ENCODE measurements at regions not wholly inside any gene's neighbourhood (a gene's known extent, or its start where the extent isn't known, plus 50 kb on each side); places are given as distances from the start of the nearest gene placed in this dataset.

- Histone ChIP-seq H3K9ac (no peak overlapping the region), H3K27ac (no peak overlapping the region), H3K4me1 (no peaks in the 10 kb centered on the region), H3K9me3 (replicated peaks in 1 of 11) (no peaks in the 10 kb centered on the region), H3K36me3 (no peaks in the 10 kb centered on the region), H4K20me1 (no peaks in the 10 kb centered on the region), H3K4me3 (no peak overlapping the region), H3K4me2 (no peak overlapping the region), H3K27me3 (no peaks in the 10 kb centered on the region)
- TF ChIP-seq Cebpa-rat (IDR thresholded peaks at IDR 0.05) = no peak
Measured at GRCh38 chr9:1331546-1332038, 281.4 kb downstream of the DMRT2 start.

- H3K36me3 ChIP-seq = no peaks in the 10 kb centered on the region
- no peak overlapping the region for H3K27ac ChIP-seq
- H3K4me1 ChIP-seq = no peaks in the 10 kb centered on the region
- H3K9me3 ChIP-seq (replicated peaks in 1 of 11) = no peaks in the 10 kb centered on the region
- no peak overlapping the region for H3K9ac ChIP-seq
- no peak for TF ChIP-seq Cebpa-rat (IDR thresholded peaks at IDR 0.05)
- H3K27me3 ChIP-seq = no peaks in the 10 kb centered on the region
- H4K20me1 ChIP-seq = no peaks in the 10 kb centered on the region
- H3K4me2 ChIP-seq = no peak overlapping the region
- no peak overlapping the region for H3K4me3 ChIP-seq
Measured at GRCh38 chr9:1332156-1332555, 282.0 kb downstream of the DMRT2 start.

- no peak overlapping the region for H3K4me2 ChIP-seq
- no peak for TF ChIP-seq Cebpa-rat (IDR thresholded peaks at IDR 0.05)
- no peaks in the 10 kb centered on the region for H4K20me1 ChIP-seq
- no peaks in the 10 kb centered on the region for H3K27me3 ChIP-seq
- H3K4me1 ChIP-seq = no peaks in the 10 kb centered on the region
- H3K27ac ChIP-seq = no peak overlapping the region
- H3K36me3 ChIP-seq = no peaks in the 10 kb centered on the region
- no peak overlapping the region for H3K9ac ChIP-seq
- no peak overlapping the region for H3K4me3 ChIP-seq
- H3K9me3 ChIP-seq (replicated peaks in 1 of 11) = peaks cover 0 to 4% (median 0%) of the 10 kb centered on the region in 11 experiments; a peak in 2 of 22 replicates
Measured at GRCh38 chr9:1335174-1335573, 285.0 kb downstream of the DMRT2 start.

- TF ChIP-seq Cebpa-rat (IDR thresholded peaks at IDR 0.05) = no peak
- H3K4me3 ChIP-seq = no peak overlapping the region
- no peaks in the 10 kb centered on the region for H3K36me3 ChIP-seq
Measured at GRCh38 chr9:1337169-1337568, 287.0 kb downstream of the DMRT2 start.

GRCh38 chr9:1340390-1340789, 290.2 kb downstream of the DMRT2 start:
- Histone ChIP-seq H4K20me1 (no peaks in the 10 kb centered on the region), H3K9ac (no peak overlapping the region), H3K4me2 (no peak overlapping the region), H3K36me3 (no peaks in the 10 kb centered on the region), H3K4me1 (no peaks in the 10 kb centered on the region), H3K4me3 (no peak overlapping the region), H3K27ac (no peak overlapping the region), H3K27me3 (no peaks in the 10 kb centered on the region), H3K9me3 (replicated peaks in 1 of 11) (peaks cover 0 to 4% (median 0%) of the 10 kb centered on the region in 11 experiments; a peak in 4 of 22 replicates)
- TF ChIP-seq Cebpa-rat (IDR thresholded peaks at IDR 0.05) = no peak

More at GRCh38 chr9:1337169-1337568, 287.0 kb downstream of the DMRT2 start:
- Histone ChIP-seq H3K27me3 (no peaks in the 10 kb centered on the region), H3K27ac (no peak overlapping the region), H3K4me2 (no peak overlapping the region), H3K9me3 (replicated peaks in 1 of 11) (peaks cover 0 to 4% (median 0%) of the 10 kb centered on the region in 11 experiments; a peak in 2 of 22 replicates), H3K4me1 (no peaks in the 10 kb centered on the region), H4K20me1 (no peaks in the 10 kb centered on the region), H3K9ac (no peak overlapping the region)

- H3K9me3 ChIP-seq (replicated peaks in 1 of 11) = no peaks in the 10 kb centered on the region
Measured at GRCh38 chr9:1353291-1353690, 303.1 kb downstream of the DMRT2 start.

GRCh38 chr9:1354086-1354485, 303.9 kb downstream of the DMRT2 start:
- TF ChIP-seq Cebpa-rat (IDR thresholded peaks at IDR 0.05) = no peak
- no peak overlapping the region for H3K9ac ChIP-seq
- no peaks in the 10 kb centered on the region for H3K36me3 ChIP-seq
- no peaks in the 10 kb centered on the region for H3K27me3 ChIP-seq
- peaks cover 0 to 8% (median 0%) of the 10 kb centered on the region in 10 experiments; a peak in 1 of 20 replicates for H3K4me1 ChIP-seq
- H3K9me3 ChIP-seq (replicated peaks in 1 of 11) = no peaks in the 10 kb centered on the region
- H3K4me2 ChIP-seq = no peak overlapping the region
- H3K27ac ChIP-seq = no peak overlapping the region
- no peak overlapping the region for H3K4me3 ChIP-seq
- no peaks in the 10 kb centered on the region for H4K20me1 ChIP-seq

More at GRCh38 chr9:1353291-1353690, 303.1 kb downstream of the DMRT2 start:
- Histone ChIP-seq H3K4me3 (no peak overlapping the region), H4K20me1 (no peaks in the 10 kb centered on the region), H3K36me3 (no peaks in the 10 kb centered on the region), H3K27me3 (no peaks in the 10 kb centered on the region), H3K27ac (no peak overlapping the region), H3K9ac (no peak overlapping the region), H3K4me1 (peaks cover 0 to 8% (median 0%) of the 10 kb centered on the region in 10 experiments; a peak in 1 of 20 replicates), H3K4me2 (no peak overlapping the region)
- no peak for TF ChIP-seq Cebpa-rat (IDR thresholded peaks at IDR 0.05)

GRCh38 chr9:1354606-1355005, 304.4 kb downstream of the DMRT2 start:
- no peak overlapping the region for H3K27ac ChIP-seq
- no peak overlapping the region for H3K4me3 ChIP-seq
- no peaks in the 10 kb centered on the region for H3K9me3 ChIP-seq (replicated peaks in 1 of 11)
- peaks cover 0 to 8% (median 0%) of the 10 kb centered on the region in 10 experiments; a peak in 1 of 20 replicates for H3K4me1 ChIP-seq
- TF ChIP-seq Cebpa-rat (IDR thresholded peaks at IDR 0.05) = no peak
- H3K9ac ChIP-seq = no peak overlapping the region
- H3K4me2 ChIP-seq = no peak overlapping the region
- no peaks in the 10 kb centered on the region for H3K27me3 ChIP-seq
- no peaks in the 10 kb centered on the region for H3K36me3 ChIP-seq
- H4K20me1 ChIP-seq = no peaks in the 10 kb centered on the region

GRCh38 chr9:1355656-1356055, 305.5 kb downstream of the DMRT2 start:
- Histone ChIP-seq H3K9me3 (replicated peaks in 1 of 11) (no peaks in the 10 kb centered on the region), H3K36me3 (no peaks in the 10 kb centered on the region), H3K27ac (no peak overlapping the region), H3K9ac (no peak overlapping the region), H4K20me1 (no peaks in the 10 kb centered on the region), H3K4me2 (no peak overlapping the region), H3K4me1 (peaks cover 0 to 4% (median 0%) of the 10 kb centered on the region in 10 experiments; a peak in 1 of 20 replicates), H3K27me3 (no peaks in the 10 kb centered on the region), H3K4me3 (no peak overlapping the region)
- no peak for TF ChIP-seq Cebpa-rat (IDR thresholded peaks at IDR 0.05)

- TF ChIP-seq Cebpa-rat (IDR thresholded peaks at IDR 0.05) = no peak
- Histone ChIP-seq H4K20me1 (no peaks in the 10 kb centered on the region), H3K36me3 (no peaks in the 10 kb centered on the region), H3K4me3 (no peak overlapping the region), H3K9ac (no peak overlapping the region), H3K27ac (no peak overlapping the region), H3K9me3 (replicated peaks in 1 of 11) (no peaks in the 10 kb centered on the region), H3K4me1 (peaks cover 0 to 14% (median 3%) of the 10 kb centered on the region in 10 experiments; a peak in 7 of 20 replicates), H3K27me3 (no peaks in the 10 kb centered on the region), H3K4me2 (no peak overlapping the region)
Measured at GRCh38 chr9:1362845-1363244, 312.7 kb downstream of the DMRT2 start.
